Bone marrow (tissue), 2 donors: ENCODE measurements at regions not wholly inside any gene's neighbourhood (a gene's known extent, or its start where the extent isn't known, plus 50 kb on each side); places are given as distances from the start of the nearest gene placed in this dataset.
"Not testable (repeated sequence)": the region's sequence is repeated elsewhere in the genome, so short reads cannot be mapped to it uniquely, and the experiment has no call there.

Experiments
- DNase-seq, 2 donors: peaks; one replicate each; lab custom pipeline; 2025; lab: John Stamatoyannopoulos, UW

DNA sequence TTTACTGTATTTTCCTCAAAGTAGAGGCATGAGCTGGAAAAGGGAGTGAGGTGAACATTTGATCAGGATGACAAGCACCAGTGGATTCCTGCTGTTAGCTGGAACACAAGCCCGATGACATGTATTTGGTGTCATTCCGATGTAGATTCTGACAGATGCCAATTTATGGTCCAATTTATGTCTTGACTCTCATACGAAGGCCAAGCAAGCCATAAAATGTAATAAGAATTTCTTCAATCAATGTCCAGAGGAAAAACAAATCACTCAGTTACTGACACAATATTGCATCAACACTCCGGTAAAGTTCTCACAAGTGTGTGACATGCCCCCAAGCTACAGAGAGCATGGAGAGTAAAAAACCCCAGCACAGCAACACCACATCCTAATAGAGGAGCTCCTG, 138.3 kb upstream of the ZNF521 start:
- no peak for DNase-seq

- no peak for DNase-seq
Observed at GRCh38 chr18:25473008-25473407, 121.0 kb upstream of the ZNF521 start.

- not testable (repeated sequence) for DNase-seq
Observed at GRCh38 chr18:25470756-25471524, 119.0 kb upstream of the ZNF521 start.

GRCh38 chr18:25470062-25470461, 118.1 kb upstream of the ZNF521 start:
- DNase-seq = no peak

- DNase-seq = no peak
Observed at GRCh38 chr18:25469489-25469888, 117.5 kb upstream of the ZNF521 start.

DNA sequence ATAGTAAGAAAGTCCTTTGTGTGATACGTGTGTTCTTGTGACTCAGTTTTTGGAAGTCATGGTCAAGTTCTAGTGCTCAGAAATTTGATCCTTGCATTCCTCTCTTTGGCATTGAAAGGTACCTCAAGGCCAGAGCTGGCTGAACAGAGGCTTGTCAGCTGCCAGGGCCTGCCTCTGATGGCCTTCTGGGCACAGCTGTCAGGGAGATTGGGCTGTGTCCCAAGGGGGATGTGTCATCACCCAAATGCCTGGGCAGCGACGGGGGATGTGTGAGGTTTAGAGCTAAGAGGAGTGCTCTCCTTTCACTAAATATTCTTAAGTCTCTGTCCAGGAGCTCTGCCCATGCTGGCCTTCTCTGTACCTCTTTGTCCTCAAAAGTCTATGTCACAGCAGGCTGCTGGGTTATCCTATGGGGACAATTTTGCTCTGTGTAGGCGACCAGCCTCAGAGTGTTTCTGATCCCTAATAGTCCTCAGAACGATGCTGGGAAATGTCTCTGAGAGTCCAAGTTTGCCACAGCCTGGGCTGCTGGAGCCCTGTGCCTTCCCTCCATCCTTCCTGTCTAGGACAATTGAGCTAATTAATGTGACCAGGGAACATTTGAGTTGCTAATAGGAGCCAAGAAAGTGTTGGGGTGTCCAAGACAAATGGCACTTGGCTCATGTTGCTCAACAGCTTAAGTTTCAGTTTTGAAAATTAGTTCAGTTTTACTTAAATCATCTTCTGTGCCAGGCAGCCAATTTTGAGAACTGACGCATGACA, 115.4 kb upstream of the ZNF521 start:
- DNase-seq = no peak

- DNase-seq = no peak
Observed at GRCh38 chr18:25465152-25465732, 113.3 kb upstream of the ZNF521 start.

DNA sequence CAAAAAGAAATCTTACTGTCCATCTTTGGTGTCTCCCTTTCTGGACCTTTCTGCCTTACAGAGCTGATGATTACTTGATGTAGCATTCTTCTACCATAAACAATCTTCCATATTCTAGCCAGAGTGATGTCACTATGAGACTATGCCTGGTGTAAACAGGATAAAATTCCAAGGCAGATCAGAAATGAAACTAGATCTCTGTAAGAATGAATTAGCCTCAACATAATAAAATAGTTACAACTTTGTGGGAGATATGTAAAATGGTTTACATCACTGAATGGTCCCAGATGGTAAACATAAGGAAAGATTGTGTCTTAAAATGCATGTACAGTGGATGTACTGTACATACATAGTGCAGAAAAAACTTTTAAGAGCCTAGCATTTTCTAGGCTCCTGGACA, 112.3 kb upstream of the ZNF521 start:
- no peak for DNase-seq

DNA sequence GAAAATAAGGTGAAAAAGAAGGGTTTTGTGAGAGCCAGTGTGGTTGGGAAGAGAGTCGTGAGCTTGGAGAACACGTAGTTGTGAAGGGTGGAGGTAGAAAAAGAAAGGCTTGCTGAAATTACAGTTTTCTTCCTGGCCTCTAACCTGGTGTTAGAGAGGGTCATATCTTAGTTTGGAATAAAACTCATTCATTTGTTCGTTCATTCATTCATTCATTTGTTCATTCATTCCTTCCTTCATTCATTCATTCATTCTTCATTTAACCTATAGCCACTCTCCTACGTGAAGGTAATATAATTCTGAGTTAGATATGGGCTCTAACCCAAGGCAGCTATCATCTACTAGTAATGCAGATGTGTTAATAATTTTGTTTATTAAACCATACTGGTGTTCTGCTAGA, 111.8 kb upstream of the ZNF521 start:
- DNase-seq = no peak

GRCh38 chr18:25459814-25460213, 107.8 kb upstream of the ZNF521 start:
- no peak for DNase-seq

GRCh38 chr18:25457601-25458000, 105.6 kb upstream of the ZNF521 start:
- DNase-seq = no peak

DNA sequence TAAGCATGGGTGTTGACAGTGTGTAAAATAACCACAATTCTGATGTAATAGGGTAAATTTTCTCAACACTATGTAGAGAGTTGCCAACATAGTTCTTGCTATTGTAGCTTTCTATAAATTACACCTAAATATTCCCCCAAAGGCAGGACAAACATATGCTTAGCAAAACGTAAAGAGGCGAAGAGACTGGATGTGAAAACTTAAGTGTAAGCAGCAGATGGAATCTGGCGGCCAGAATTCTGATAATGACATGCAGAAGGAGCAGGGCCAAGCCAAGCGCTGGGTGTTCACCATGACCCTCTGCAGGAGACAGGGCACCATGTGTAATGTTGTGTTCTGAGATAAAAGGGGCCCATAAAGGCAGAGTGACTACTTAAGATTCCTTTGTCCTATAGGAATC, 105.2 kb upstream of the ZNF521 start:
- DNase-seq = no peak

DNA sequence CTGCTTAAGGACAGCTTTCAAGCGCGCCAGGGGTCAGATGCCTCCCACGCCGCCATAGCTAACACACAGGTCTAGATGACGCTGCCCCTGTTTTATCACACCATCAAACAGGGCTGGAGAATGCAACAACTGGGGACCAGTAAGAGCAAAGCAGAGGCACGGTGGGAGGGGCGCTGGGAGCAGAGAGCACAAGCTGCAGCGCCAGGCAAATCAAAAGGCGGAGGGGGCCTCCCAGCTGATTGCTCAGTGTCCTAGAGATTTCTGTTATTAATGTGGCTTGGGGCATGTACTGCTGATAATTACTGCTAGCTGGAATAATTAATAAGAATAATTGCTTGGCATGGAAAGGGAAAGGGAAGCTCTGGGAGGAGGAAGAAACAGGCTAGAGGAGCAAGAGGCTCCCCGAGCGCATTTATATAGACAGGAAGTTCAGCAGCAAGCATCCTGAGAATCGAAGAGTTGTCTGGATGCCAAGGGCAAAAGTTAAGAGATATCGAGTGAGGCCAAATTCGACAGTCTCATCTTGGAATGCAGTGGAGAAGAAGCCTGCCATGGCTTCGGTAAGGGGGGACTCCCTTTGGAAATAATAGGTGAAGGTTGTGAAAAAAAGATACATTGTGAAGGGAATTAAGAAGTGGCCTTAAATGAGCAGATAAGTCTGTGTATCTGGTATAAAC, 104.5 kb upstream of the ZNF521 start:
- DNase-seq = no peak

- no peak for DNase-seq
Observed at GRCh38 chr18:25455646-25456045, 103.7 kb upstream of the ZNF521 start.

- no peak for DNase-seq
Observed at GRCh38 chr18:25455159-25455558, 103.2 kb upstream of the ZNF521 start.

GRCh38 chr18:25454730-25455129, 102.8 kb upstream of the ZNF521 start:
- DNase-seq = no peak

- no peak for DNase-seq
Observed at GRCh38 chr18:25454270-25454659, 102.3 kb upstream of the ZNF521 start.

DNA sequence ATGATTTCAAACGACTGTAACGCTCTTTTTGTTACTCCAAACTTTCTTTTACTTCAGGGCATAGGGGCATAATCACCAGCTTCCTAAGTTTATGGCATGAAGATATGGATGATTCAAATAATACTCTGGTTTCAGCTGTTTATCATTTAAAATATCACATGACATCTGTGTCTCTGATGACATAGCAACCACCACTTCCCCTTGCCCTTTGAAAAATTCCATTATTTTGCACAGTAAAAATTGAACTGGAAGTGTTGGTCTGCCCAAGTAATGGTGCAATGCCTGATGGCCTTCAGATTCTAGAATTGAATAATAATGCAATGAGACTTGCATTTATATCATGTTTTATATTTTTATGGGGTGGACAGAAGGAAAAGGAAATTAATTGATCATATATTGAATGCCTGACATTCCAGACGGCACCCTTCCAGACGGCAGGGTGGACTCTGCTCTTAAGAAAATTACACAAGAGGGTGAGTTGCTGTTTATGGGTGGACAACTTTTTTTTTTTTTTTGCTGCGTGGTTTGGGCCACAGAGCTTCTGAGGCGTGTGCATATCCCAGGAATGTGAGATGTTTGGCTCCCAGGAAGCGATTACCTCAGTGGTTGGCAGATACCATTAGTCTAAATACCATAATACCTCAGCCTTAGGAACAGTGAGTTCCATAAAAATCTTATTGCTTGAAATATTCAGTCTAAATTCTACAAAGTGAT, 101.7 kb upstream of the ZNF521 start:
- no peak for DNase-seq

- DNase-seq = no peak
Observed at GRCh38 chr18:25451077-25451658, 99.2 kb upstream of the ZNF521 start.

DNA sequence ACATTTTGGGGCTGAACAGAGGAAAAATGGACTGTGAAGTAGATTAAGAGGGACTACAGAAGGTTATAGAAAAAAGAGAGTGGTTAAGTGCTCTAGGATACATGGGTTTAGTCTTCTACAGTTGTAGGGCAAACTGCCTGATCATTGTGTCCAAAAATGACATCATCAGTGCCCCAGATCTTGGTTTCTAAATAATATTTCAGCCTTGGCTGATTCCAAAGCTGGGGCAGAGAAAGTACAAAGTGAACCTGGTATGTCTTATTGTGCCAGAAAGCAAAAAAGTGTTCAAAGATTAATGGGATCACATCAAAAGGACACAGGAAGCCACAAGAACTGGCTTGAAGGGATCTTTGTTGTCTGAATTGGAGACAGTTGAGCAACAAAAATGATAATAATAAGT, 97.1 kb upstream of the ZNF521 start:
- DNase-seq = no peak

DNA sequence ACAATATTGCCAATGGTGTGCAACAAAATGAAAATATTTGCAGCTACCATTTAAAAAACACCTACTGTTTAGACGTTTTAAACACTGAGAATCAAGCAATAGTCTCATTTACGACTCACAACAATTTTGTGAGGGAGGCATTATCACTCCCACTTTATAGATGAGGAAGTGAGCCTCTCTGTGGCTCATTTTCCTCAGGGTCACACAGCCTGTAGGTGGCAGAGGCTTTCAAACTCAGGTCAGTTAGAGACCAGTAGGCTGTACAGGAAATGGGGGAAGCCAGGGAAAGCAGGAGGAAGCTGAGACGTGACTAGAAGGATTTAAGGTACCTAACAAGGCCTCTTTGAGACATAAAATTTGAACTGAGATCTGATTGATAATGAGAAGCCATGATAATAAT, 95.0 kb upstream of the ZNF521 start:
- no peak for DNase-seq

GRCh38 chr18:25445430-25445829, 93.5 kb upstream of the ZNF521 start:
- no peak for DNase-seq
